ENCODE measurements at regions not wholly inside any gene's neighbourhood (a gene's known extent, or its start where the extent isn't known, plus 50 kb on each side); places are given as distances from the start of the nearest gene placed in this dataset.

GRCh38 chr6:132076452-132076851, 125.3 kb upstream of the CCN2 start:
- Histone ChIP-seq H3K56ac (replicated peaks; ENCODE audit: insufficient read length, low read depth, low read length) (no peak overlapping the region), H2BK120ac (replicated peaks; ENCODE audit: low read depth, low read length) (no peak overlapping the region), H2AK5ac (ENCODE audit: low read depth, low read length) (no peak overlapping the region), H3K4ac (replicated peaks; ENCODE audit: insufficient read length, low read depth, low read length) (no peak overlapping the region), H2BK5ac (ENCODE audit: low read depth, low read length) (no peak overlapping the region), H4K5ac (ENCODE audit: insufficient read length, low read depth, low read length) (no peak overlapping the region), H3K14ac (ENCODE audit: insufficient read length) (no peak overlapping the region), H3K4me2 (ENCODE audit: insufficient read depth in 1 of 2, low read depth in 2 of 2, low read length in 2 of 2) (no peak overlapping the region), H3K27ac (ENCODE audit: low read depth, low read length) (no peak overlapping the region), H4K91ac (replicated peaks; ENCODE audit: insufficient read length, low read length) (no peak overlapping the region), H2AFZ (ENCODE audit: low read length) (no peak overlapping the region), H3K27me3 (replicated peaks in 1 of 4; ENCODE audit: control insufficient read depth in 3 of 4, extremely low read depth in 1 of 4, insufficient read depth in 3 of 4, low read length in 3 of 4) (no peaks in the 10 kb centered on the region), H3K79me1 (ENCODE audit: low read depth, low read length) (no peaks in the 10 kb centered on the region), H3K4me3 (ENCODE audit: extremely low read depth in 1 of 4, insufficient read depth in 2 of 4, low read depth in 3 of 4, low read length in 4 of 4) (no peak overlapping the region), H4K8ac (ENCODE audit: extremely low read depth, insufficient read depth, low read length) (no peak overlapping the region), H4K20me1 (replicated peaks in 1 of 2; ENCODE audit: control insufficient read depth in 1 of 2, insufficient read depth in 2 of 2, low read length in 2 of 2) (no peaks in the 10 kb centered on the region), H3K4me1 (replicated peaks in 1 of 4; ENCODE audit: control insufficient read depth in 3 of 4, insufficient read depth in 4 of 4, low read length in 3 of 4) (no peaks in the 10 kb centered on the region), H3K36me3 (ENCODE audit: control insufficient read depth in 2 of 4, insufficient read depth in 4 of 4, low read length in 3 of 4) (no peaks in the 10 kb centered on the region), H3K9me3 (ENCODE audit: insufficient read depth in 2 of 2, low read depth in 1 of 2, low read length in 1 of 2) (no peaks in the 10 kb centered on the region), H3K79me2 (ENCODE audit: control insufficient read depth in 1 of 2, insufficient read depth in 2 of 2, low read length in 2 of 2) (no peaks in the 10 kb centered on the region), H3K18ac (ENCODE audit: extremely low read depth, low read length) (no peak overlapping the region), H3K9ac (replicated peaks in 1 of 4; ENCODE audit: extremely low read depth in 1 of 4, low read depth in 3 of 4, low read length in 3 of 4) (no peak overlapping the region), H2BK20ac (ENCODE audit: low read length) (no peak overlapping the region), H2BK15ac (ENCODE audit: low read length) (no peak overlapping the region), H2BK12ac (ENCODE audit: low read depth, low read length) (no peak overlapping the region), H3K23ac (ENCODE audit: insufficient read length) (no peak overlapping the region), H3K23me2 (ENCODE audit: low read depth, low read length) (no peaks in the 10 kb centered on the region; the same call in 1 of the 2 replicates)
- FAIRE-seq (no peak), DNase-seq (ENCODE audit: low read depth in 1 of 2, low spot score in 2 of 2) (no peak)
- 72% methylated on average over 3 of the region's 3 CpGs; no CpG with 5 or more reads in 1 of the 2 experiments for WGBS, 2 experiments (ENCODE audit: extremely low coverage in 1 of 2, insufficient coverage in 1 of 2, insufficient read length in 1 of 2, insufficient replicate concordance in 2 of 2, low coverage in 1 of 2, low lambda C conversion rate in 2 of 2, missing lambda C conversion rate in 1 of 2)
- TF ChIP-seq CBX8 (IDR thresholded peaks at IDR 0.05; ENCODE audit: borderline replicate concordance, low read depth, low read length), result no peak
- no peak for TF ChIP-seq GTF2F1 (IDR thresholded peaks at IDR 0.05; ENCODE audit: borderline replicate concordance, low read depth, low read length)
- TF ChIP-seq EGR1 (IDR thresholded peaks at IDR 0.05; ENCODE audit: borderline replicate concordance, low read depth, low read length), result no peak
- TF ChIP-seq SP1 (IDR thresholded peaks at IDR 0.05; ENCODE audit: low read depth, low read length), result no peak
- no peak for TF ChIP-seq CREB1 (IDR thresholded peaks at IDR 0.05)
- TF ChIP-seq JUND (IDR thresholded peaks at IDR 0.05; ENCODE audit: low read length), result no peak
- no peak for TF ChIP-seq CBX5 (IDR thresholded peaks at IDR 0.05; ENCODE audit: low read depth, low read length)
- no peak for TF ChIP-seq EP300 (IDR thresholded peaks at IDR 0.05; ENCODE audit: borderline replicate concordance in 1 of 2, low read depth in 2 of 2, low read length in 2 of 2)
- no peak for TF ChIP-seq SUZ12 (IDR thresholded peaks at IDR 0.05; ENCODE audit: low read length)
- no peak for TF ChIP-seq TAF1 (IDR thresholded peaks at IDR 0.05; ENCODE audit: low read depth, low read length)
- no peak for TF ChIP-seq GABPA (IDR thresholded peaks at IDR 0.05; ENCODE audit: borderline replicate concordance, insufficient read depth, low read length)
- CTCF ChIA-PET (ENCODE audit: partially characterized antibody), result interaction anchor here (0.6 kb wide), 1 partner anchor 214 kb away, joined by 3 read pairs; no protein-coding TSS in a partner anchor
- POLR2A ChIA-PET (ENCODE audit: partially characterized antibody), result no interaction called here

All from H1 (cell line).